GM23248 (cell line): ENCODE measurements at regions not wholly inside any gene's neighbourhood (a gene's known extent, or its start where the extent isn't known, plus 50 kb on each side); places are given as distances from the start of the nearest gene placed in this dataset.

Source experiments
- DNase-seq: peaks from one replicate; pipeline ENCODE4 v3.0.0-alpha.2; 2015
- H2AFZ ChIP-seq: fragments of 200-600 bp; sonication (generic); 2 replicates; pipeline ENCODE4 v1.6.1; 2016; ENCODE audit warnings: antibody characterized with exemption
- H3F3A ChIP-seq: fragments of 200-600 bp; sonication (generic); 2 replicates; pipeline ENCODE4 v1.6.1; 2016; ENCODE audit warnings: mild to moderate bottlenecking, antibody characterized with exemption, mixed run types; ENCODE audit not compliant: insufficient read depth
- H3K27ac ChIP-seq: fragments of 200-600 bp; sonication (generic); 2 replicates; pipeline ENCODE4 v1.5.1; 2016; ENCODE audit warnings: mild to moderate bottlenecking
- H3K27me3 ChIP-seq: fragments of 200-600 bp; sonication (generic); replicated peaks from 2 replicates; pipeline ENCODE4 v1.6.1; 2016; ENCODE audit warnings: mild to moderate bottlenecking; ENCODE audit not compliant: insufficient read depth
- H3K36me3 ChIP-seq: fragments of 200-600 bp; sonication (generic); 2 replicates; pipeline ENCODE4 v1.6.1; 2016; ENCODE audit warnings: low read depth, mild to moderate bottlenecking
- H3K4me1 ChIP-seq: fragments of 200-600 bp; sonication (generic); 2 replicates; pipeline ENCODE4 v1.6.1; 2016; ENCODE audit warnings: mild to moderate bottlenecking; ENCODE audit not compliant: insufficient read depth
- H3K4me2 ChIP-seq: fragments of 200-600 bp; sonication (generic); one replicate; pipeline ENCODE4 v1.6.1; 2016; ENCODE audit warnings: mild to moderate bottlenecking; ENCODE audit not compliant: unreplicated experiment
- H3K4me3 ChIP-seq: fragments of 200-600 bp; sonication (generic); 2 replicates; pipeline ENCODE4 v1.5.1; 2016; ENCODE audit warnings: mild to moderate bottlenecking
- H3K79me2 ChIP-seq: fragments of 200-600 bp; sonication (generic); 2 replicates; pipeline ENCODE4 v1.6.1; 2016; ENCODE audit warnings: mild to moderate bottlenecking; ENCODE audit not compliant: insufficient read depth
- H3K9ac ChIP-seq: fragments of 200-600 bp; sonication (generic); 2 replicates; pipeline ENCODE4 v1.6.1; 2016; ENCODE audit warnings: mild to moderate bottlenecking
- H3K9me2 ChIP-seq: fragments of 200-600 bp; sonication (generic); 2 replicates; pipeline ENCODE4 v1.6.1; 2016; ENCODE audit warnings: mixed run types, mild to moderate bottlenecking, moderate library complexity; ENCODE audit not compliant: insufficient read depth
- H3K9me3 ChIP-seq: fragments of 200-600 bp; sonication (generic); one replicate; pipeline ENCODE4 v1.6.1; 2017; ENCODE audit warnings: low read depth
- H4K20me1 ChIP-seq: fragments of 200-600 bp; sonication (generic); 2 replicates; pipeline ENCODE4 v1.6.0; 2016; ENCODE audit not compliant: insufficient read depth
- EZH2 ChIP-seq: fragments of 200-600 bp; sonication (generic); IDR thresholded peaks from 2 replicates; pipeline ENCODE4 v1.6.1; 2018; ENCODE audit warnings: antibody characterized with exemption, mild to moderate bottlenecking; ENCODE audit not compliant: insufficient read depth, poor library complexity, severe bottlenecking
- EZH2phosphoT487 ChIP-seq: fragments of 200-600 bp; sonication (generic); IDR thresholded peaks from 2 replicates; pipeline ENCODE4 v1.6.1; 2018; ENCODE audit warnings: antibody characterized with exemption, moderate library complexity, mild to moderate bottlenecking, low read depth; ENCODE audit not compliant: insufficient read depth
- WGBS, 2 experiments: methylation state at CpG; one replicate each; pipeline ENCODE4 v1.1.6; 2015 to 2017; ENCODE audit warnings: low lambda C conversion rate in 2 of 2, low coverage in 1 of 2; ENCODE audit errors: missing lambda C conversion rate in 2 of 2; 5-methylcytosine and 5-hydroxymethylcytosine counted together
- in situ Hi-C: fragments of 300-500 bp; cut with MboI; formaldehyde crosslinking; loops from 2 replicates; pipeline ENCODE4 v1.15.0; 2020

DNA sequence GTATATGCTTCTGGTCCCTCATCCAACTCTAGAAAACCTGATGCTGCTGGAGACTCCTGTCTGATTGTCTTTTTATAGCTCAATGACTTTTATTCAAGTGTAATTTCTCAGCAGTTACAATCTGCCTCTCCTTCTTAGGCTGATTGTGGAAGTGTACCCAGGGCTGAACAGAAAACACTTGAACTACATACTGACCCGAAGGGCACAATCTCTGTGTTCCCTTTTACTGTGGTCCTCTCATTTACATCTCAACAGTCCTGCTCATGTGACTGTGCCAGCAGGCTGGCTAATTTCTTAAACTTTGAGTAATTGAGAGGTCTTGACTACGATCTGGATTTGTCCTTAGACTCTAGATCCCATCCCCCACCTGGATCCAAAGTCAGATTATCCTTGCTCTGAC lies 863.4 kb downstream of the PDHA2 start:
- H2AFZ ChIP-seq = no peak overlapping the region
- H3K4me2 ChIP-seq = no peak overlapping the region
- no peaks in the 10 kb centered on the region for H3F3A ChIP-seq
- H3K27ac ChIP-seq = no peak overlapping the region
- H3K9me2 ChIP-seq = no peaks in the 10 kb centered on the region
- H3K9me3 ChIP-seq = peaks cover 3% of the 10 kb centered on the region
- no peaks in the 10 kb centered on the region for H3K4me1 ChIP-seq
- DNase-seq = no peak
- no peak overlapping the region for H3K9ac ChIP-seq
- no peaks in the 10 kb centered on the region for H3K36me3 ChIP-seq
- H3K4me3 ChIP-seq = no peak overlapping the region
- no peaks in the 10 kb centered on the region for H3K79me2 ChIP-seq
- no peaks in the 10 kb centered on the region for H3K27me3 ChIP-seq
- no peaks in the 10 kb centered on the region for H4K20me1 ChIP-seq
- TF ChIP-seq EZH2phosphoT487 = no peak
- no peak for TF ChIP-seq EZH2
- 4% methylated on average over 2 of the region's 2 CpGs for WGBS, 2 experiments
- in situ Hi-C loops = no loop called here

DNA sequence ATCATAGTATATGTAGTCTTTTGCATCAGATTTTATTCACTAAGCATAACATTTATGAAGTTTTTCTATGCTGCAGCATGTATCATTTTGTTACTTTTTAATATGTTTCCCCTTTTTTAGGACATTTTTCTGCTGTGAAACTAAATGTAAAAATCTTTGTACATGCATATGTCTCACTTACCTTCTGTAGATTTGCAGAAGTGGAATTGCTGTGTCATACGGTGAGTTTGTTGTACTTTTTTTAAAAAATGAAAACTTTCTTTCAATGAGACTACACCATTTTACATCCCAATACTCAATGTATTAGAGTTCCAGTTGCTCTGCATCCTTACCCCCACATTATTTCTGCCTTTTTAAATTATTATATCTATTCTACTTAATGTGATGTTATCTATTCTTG lies 868.9 kb downstream of the PDHA2 start:
- no peaks in the 10 kb centered on the region for H4K20me1 ChIP-seq
- no peaks in the 10 kb centered on the region for H3K79me2 ChIP-seq
- no peak overlapping the region for H2AFZ ChIP-seq
- 38% methylated on average over 1 of the region's 1 CpG for WGBS, 2 experiments
- no peaks in the 10 kb centered on the region for H3F3A ChIP-seq
- TF ChIP-seq EZH2phosphoT487 (no peak), EZH2 (no peak)
- no peak overlapping the region for H3K27ac ChIP-seq
- DNase-seq = no peak
- in situ Hi-C loops = no loop called here
- no peak overlapping the region for H3K4me3 ChIP-seq
- H3K4me2 ChIP-seq = no peak overlapping the region
- no peaks in the 10 kb centered on the region for H3K36me3 ChIP-seq
- no peaks in the 10 kb centered on the region for H3K27me3 ChIP-seq
- H3K9ac ChIP-seq = no peak overlapping the region
- no peaks in the 10 kb centered on the region for H3K4me1 ChIP-seq
- no peaks in the 10 kb centered on the region for H3K9me2 ChIP-seq
- H3K9me3 ChIP-seq = no peaks in the 10 kb centered on the region

DNA sequence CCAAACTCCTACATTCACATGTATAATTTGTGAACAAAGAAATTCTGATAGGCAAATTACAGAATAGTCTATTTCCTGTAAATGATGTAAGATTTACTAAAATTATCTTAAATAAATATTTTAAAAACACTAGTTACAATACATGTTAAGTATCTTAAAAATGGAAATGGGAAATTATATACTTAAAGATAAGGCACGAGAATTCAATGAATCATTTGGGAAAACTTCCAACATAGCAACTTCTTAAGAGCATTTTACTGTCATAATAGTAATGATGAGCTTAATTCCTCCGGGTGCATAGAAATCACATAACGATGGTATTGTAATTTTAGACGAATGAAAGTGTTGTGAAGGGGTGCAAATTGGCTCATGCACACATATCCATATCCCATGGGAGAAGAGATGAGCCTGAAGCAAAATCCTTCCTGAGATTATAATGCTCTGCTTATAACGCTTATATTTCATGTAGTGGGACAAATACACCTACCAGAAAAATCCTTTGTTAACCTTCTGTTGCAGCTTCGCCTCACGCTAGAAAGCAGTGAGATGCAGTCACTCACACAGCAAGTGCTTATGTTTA lies 873.5 kb downstream of the PDHA2 start:
- no peaks in the 10 kb centered on the region for H3K9me2 ChIP-seq
- H3K4me2 ChIP-seq = no peak overlapping the region
- no peaks in the 10 kb centered on the region for H3K27me3 ChIP-seq
- no peaks in the 10 kb centered on the region for H3K9me3 ChIP-seq
- H4K20me1 ChIP-seq = no peaks in the 10 kb centered on the region
- H3K9ac ChIP-seq = no peak overlapping the region
- no peak for DNase-seq
- no peaks in the 10 kb centered on the region for H3K4me1 ChIP-seq
- in situ Hi-C loops = no loop called here
- TF ChIP-seq EZH2 (no peak), EZH2phosphoT487 (no peak)
- no peak overlapping the region for H3K27ac ChIP-seq
- H2AFZ ChIP-seq = no peak overlapping the region
- 30 to 36% methylated on average over 7 of the region's 7 CpGs for WGBS, 2 experiments
- H3K79me2 ChIP-seq = no peaks in the 10 kb centered on the region
- H3F3A ChIP-seq = no peaks in the 10 kb centered on the region
- H3K4me3 ChIP-seq = no peak overlapping the region
- H3K36me3 ChIP-seq = no peaks in the 10 kb centered on the region

DNA sequence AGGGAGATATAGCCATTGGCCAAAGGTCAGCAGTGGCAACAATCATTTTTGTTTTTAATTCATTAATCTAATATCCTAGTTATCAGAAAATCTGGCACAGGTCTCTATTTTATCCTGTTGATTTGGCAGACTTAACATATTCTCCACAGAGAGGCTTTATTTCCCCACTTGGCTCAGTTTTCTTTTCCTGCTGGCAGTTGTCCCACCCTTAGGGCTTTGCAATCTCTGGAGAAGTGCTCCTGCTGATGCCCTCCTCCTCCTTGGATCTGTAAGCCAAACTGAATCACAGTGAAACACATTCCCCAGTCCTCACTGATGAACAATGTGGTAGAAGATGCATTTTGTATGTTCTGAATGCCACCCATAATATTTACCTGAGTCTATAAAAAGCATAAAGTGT lies 889.7 kb downstream of the PDHA2 start:
- no peaks in the 10 kb centered on the region for H3K9me2 ChIP-seq
- H3K27ac ChIP-seq = no peak overlapping the region
- no peak overlapping the region for H3K4me2 ChIP-seq
- H3K27me3 ChIP-seq = no peaks in the 10 kb centered on the region
- in situ Hi-C loops = no loop called here
- no peaks in the 10 kb centered on the region for H3K36me3 ChIP-seq
- no peak overlapping the region for H3K9ac ChIP-seq
- H3K79me2 ChIP-seq = no peaks in the 10 kb centered on the region
- no peak for DNase-seq
- no peaks in the 10 kb centered on the region for H3K9me3 ChIP-seq
- no peaks in the 10 kb centered on the region for H3K4me1 ChIP-seq
- H2AFZ ChIP-seq = no peak overlapping the region
- no peaks in the 10 kb centered on the region for H3F3A ChIP-seq
- H3K4me3 ChIP-seq = no peak overlapping the region
- H4K20me1 ChIP-seq = no peaks in the 10 kb centered on the region
- no peak for TF ChIP-seq EZH2phosphoT487
- no peak for TF ChIP-seq EZH2

DNA sequence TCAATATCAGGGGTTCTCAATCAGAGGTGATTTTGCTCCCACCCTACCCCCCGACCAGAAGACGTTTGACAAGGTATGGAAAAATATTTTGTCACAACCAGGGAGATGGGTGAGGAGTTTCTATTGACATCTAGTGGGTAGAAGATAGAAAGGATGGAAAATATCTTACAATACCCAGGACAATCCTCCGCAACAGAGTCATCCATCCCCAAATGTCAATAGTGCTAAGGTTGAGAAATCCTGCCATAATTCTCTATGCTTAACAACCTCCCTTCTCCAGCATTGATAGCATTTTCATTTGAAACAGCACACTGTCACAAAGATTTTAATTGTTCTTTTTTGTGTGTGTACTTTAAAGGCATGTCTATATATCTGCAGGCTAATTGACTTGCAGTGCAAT lies 890.5 kb downstream of the PDHA2 start:
- H3K9me3 ChIP-seq = no peaks in the 10 kb centered on the region
- in situ Hi-C loops = no loop called here
- no peaks in the 10 kb centered on the region for H3K9me2 ChIP-seq
- H3K36me3 ChIP-seq = no peaks in the 10 kb centered on the region
- H3K27me3 ChIP-seq = no peaks in the 10 kb centered on the region
- no peak overlapping the region for H3K4me3 ChIP-seq
- DNase-seq = no peak
- H3K4me1 ChIP-seq = no peaks in the 10 kb centered on the region
- H3F3A ChIP-seq = no peaks in the 10 kb centered on the region
- H4K20me1 ChIP-seq = no peaks in the 10 kb centered on the region
- 10 to 14% methylated on average over 3 of the region's 3 CpGs for WGBS, 2 experiments
- H3K9ac ChIP-seq = no peak overlapping the region
- H3K79me2 ChIP-seq = no peaks in the 10 kb centered on the region
- no peak overlapping the region for H3K4me2 ChIP-seq
- no peak overlapping the region for H3K27ac ChIP-seq
- H2AFZ ChIP-seq = no peak overlapping the region
- TF ChIP-seq EZH2 = no peak
- no peak for TF ChIP-seq EZH2phosphoT487
